ENCODE measurements at regions not wholly inside any gene's neighbourhood (a gene's known extent, or its start where the extent isn't known, plus 50 kb on each side); places are given as distances from the start of the nearest gene placed in this dataset.

DNA sequence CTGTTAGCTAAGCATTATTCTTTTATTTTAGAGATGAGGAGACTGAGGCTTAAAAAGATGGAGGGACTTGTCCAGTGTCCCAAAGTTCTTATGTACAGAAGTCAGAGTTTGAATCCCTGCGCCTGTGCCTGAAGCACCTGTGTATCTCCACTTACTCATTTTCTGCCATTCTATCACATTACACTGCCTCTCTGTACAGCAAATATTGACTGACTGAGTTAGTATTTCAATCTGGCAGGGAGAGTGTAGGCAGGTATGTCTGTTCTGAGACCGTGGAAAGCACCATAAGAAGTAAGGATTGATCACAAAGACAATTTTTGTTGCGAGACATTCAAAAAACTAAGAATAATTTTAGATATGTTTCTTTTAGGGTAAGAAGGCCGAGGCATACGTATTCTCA is 162.7 kb downstream of the KITLG start:
- no peak for DNase-seq (ENCODE audit: low read depth in 2 of 2)

- DNase-seq (ENCODE audit: low read depth in 2 of 2), result no peak
Measured at GRCh38 chr12:88418856-88419497, 161.3 kb downstream of the KITLG start.

- DNase-seq (ENCODE audit: low read depth in 2 of 2), result no peak
Measured at GRCh38 chr12:88419794-88420193, 160.5 kb downstream of the KITLG start.

GRCh38 chr12:88420457-88420856 is 159.8 kb downstream of the KITLG start:
- no peak for DNase-seq (ENCODE audit: low read depth in 2 of 2)

DNA sequence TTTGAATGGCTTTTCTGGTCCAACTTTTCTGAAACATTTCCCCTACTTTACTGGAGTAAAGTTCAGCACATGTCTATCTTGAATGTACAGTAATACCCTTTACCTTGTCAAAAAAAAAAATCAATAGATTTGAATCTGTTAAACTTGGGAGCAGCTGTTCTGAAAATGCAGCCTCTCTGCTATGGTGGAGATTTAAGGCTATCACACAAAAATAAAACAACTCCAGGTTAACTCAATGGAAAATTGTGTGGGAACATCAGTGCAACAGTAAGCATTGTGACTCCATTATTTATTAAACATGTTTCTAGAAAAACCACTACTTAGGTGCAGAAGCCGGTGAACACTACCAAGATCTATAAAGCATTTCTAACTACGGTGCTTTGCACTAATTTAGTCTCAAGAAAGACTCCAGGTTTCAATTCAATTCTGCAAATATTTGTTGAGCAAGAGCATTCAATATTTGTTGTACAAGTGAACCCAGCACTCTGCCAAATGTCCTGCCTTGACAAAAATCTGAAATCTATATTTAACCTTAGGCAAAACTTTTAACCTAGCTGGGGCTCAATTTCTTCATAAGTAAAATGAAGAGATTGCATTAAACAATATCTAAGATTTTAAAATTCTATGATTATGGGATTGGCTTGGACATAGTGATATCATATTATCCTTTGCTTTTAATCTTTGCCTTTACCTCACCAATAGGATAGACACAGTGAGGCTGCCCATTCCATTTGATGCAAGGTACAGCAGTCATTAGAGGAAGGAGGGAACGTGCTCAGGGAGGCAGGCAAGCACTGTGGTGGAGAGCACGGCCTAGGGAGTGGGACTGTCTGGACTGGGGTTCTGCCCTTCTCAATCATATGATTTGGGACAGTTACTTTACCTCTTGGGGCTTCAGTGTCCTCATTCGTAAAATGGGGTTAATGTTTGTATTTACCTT is 155.2 kb downstream of the KITLG start:
- no peak for DNase-seq (ENCODE audit: low read depth in 2 of 2)

GRCh38 chr12:88428350-88428749 is 151.9 kb downstream of the KITLG start:
- no peak for DNase-seq (ENCODE audit: low read depth in 2 of 2)

- DNase-seq (ENCODE audit: low read depth in 2 of 2), result no peak
Measured at GRCh38 chr12:88431246-88431645, 149.0 kb downstream of the KITLG start.

DNA sequence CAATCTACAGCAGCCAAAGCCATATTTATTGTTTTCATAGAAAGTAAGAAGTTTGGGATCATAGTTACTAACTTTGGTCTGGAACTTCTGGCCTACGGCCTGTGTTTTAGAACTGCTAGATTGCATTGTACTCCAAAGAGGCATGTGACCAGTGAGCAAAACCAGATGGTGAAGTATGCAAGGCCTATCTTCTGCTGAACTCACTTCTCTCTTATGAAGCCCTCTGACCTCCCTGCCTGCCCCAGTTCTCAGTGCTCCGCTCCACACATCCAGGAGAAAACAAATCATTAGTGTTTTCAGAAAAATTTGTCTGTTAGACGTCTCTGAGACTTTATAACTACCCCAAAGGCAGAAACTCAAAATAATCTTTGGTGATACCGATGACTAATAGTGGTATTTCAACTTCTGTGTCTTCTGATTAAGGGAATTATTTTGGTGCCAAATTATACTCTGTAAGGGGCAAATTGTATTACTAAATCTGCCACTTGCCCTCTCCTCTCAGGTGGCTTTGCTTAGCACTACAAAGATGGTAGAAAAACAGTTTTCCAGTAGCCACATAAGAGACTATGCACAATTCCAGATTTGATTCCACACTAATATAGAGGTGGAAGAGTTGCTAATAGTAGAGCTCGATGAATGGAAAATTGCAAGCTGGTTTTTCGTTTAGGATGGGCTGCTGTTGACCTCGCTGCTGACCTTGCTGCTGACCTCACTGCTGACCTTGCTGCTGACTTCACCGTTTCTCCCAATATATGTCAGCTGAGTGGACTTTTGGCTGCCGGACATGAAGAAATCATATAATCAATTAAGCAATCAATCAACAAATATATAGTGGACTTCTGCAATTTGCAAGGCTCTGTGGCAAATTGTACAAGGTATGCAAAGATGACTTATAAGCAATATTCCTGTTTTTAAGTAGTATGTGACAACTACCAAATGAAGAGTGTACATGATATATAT is 147.5 kb downstream of the KITLG start:
- no peak for DNase-seq (ENCODE audit: low read depth in 2 of 2)

GRCh38 chr12:88433997-88434703 is 146.1 kb downstream of the KITLG start:
- DNase-seq (ENCODE audit: low read depth in 2 of 2), result no peak

DNA sequence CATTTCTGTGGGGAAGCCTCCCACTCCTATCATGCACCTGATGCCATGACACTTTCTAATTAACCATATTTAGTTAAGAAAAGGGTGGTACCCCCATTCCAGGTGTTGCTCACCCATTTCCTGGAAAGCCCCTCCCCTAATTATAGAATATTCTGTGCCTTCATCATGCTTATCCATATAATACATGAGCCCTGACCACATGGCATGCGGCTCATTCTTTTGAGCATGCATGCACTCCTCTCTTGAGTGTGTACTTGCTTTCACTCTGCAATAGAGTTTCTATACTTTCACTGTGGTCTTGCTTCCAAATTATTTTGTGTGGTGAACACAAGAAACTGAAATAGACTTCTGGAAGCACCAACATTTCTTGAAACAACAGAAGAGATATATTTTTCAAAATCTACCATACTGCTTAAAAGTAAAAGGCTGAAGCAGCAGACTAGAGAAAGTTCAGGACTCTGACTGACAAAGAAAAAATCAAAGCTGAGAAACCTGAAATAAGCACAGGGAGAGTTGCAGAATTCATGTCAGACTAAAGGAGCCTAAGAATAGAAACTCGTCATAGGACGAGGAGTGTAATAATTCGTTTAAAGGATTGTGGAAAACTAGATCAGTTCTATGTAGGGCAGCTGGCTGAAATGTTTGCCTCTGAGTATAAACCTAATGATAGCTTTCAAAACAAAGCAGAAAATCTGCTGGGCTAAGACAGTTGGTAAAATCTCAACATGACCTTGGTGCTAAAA is 144.8 kb downstream of the KITLG start:
- DNase-seq (ENCODE audit: low read depth in 2 of 2), result no peak

DNA sequence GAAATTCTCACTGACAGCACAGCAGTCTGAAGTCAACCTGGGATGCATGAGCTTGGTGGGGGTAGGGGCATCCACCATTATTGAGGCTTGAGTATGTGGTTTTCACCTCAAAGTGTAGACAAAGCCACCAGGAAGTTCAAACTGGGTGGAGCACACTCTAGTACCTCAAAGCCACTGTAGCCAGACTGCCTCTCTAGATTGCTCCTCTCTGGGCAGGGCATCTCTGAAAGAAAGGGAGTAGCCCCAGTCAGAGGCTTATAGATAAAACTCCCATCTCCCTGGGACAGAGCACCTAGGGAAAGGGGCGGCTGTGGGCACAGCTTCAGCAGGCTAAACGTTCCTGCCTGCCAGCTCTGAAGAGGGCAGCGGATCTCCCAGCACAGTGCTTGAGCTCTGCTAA is 143.0 kb downstream of the KITLG start:
- no peak for DNase-seq (ENCODE audit: low read depth in 2 of 2)

All from stimulated activated CD8-positive, alpha-beta memory T cell treated with anti-CD3 and anti-CD28 coated beads, Interleukin-2, amount 100 ng/mL, for 48 hours (primary cell).